ENCODE measurements at regions not wholly inside any gene's neighbourhood (a gene's known extent, or its start where the extent isn't known, plus 50 kb on each side); places are given as distances from the start of the nearest gene placed in this dataset.
"Not testable (repeated sequence)": the region's sequence is repeated elsewhere in the genome, so short reads cannot be mapped to it uniquely, and the experiment has no call there.

DNA sequence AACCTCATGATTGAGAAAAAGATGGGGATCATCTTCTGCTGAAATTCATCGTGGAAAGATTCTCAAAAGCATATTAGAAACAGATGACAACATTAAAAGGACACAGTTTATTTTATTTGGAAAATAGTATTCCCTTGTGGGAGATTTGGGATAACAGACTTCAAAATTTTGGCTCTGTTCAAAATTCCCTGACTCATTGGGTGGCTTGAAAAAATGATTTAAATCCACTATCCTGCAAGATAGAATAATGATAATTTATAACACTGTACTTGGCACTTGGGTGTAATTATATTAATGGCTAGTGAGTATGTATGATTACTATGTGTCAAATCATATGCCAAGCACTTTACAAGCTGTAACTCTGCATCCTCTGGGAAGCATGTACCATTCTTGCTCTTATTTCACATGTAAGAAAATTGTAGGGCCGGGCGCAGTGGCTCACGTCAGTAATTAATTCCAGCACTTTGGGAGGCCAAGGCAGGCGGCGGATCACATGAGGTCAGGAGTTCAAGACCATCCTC, 128.8 kb downstream of the LMNTD1 start:
- peak; percentile 47 for DNase-seq

DNA sequence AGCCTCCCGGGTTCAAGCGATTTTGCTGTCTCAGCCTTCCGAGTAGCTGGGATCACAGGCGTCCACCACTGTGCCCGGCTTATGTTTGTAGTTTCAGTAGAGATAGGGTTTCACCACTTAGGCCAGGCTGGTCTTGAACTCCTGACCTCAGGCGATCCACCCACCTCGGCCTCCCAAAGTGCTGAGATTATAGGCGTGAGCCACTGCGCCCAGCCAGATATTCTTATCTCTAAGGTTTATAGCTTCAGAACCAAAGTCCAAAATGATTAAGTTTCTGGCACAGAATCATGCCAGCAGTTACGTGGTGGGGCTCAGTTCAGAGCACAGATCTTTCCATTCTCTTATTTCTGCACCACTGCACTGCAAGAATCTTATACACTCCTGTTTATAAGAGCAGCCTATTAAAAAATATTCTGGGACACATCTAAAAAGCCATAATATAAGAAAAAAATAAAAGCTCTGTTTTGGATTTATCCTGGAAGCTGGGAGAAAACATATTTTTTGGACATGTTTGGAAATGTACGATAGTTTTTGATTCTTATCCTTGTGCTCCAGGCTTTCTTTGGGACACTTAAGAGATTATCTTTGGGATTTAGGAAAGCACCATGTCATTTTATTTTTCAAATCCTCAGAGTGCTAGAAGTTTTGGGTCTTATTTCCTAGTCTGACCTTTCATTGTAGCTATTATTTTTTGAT, 129.6 kb downstream of the LMNTD1 start:
- DNase-seq, result no peak

DNA sequence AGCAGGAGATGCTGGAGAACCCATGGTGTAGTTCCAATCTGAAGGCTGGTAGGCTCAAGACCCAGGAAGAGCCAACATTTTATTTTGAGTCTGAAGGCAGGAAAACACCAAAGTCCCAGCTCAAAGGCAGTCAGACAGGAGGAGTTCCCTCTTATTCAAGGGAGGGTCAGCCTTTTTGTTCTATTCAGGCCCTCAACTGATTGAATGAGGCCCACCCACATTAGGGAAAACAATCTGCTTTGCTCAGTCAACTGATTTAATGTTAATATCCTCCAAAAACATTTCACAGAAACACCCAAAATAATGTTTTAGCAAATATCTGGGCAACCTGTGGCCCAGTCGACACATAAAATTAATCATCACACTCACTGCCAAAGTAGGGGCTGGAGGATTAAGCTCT, 130.8 kb downstream of the LMNTD1 start:
- DNase-seq, result no peak

DNA sequence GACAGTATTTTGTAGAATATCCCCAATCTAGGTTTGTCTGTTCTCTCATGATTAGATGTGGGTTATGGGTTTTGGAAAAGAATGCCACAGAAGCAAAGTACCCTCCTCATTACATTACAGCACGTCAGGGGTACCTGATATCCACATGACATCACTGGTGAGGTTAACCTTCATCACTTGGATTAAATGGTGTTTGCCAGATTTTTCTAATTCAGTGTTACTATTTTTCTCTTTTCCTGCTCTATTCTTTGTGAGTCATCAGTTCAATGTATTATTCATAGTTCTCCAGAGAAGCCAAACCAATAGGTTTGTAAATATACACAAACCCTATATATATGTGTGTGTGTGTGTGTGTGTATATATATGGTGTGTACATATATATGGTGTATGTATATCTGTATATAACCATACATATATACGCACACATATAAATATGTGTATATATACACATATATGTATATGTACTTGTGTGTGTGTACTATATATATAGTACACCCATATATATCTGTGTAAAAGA, 131.4 kb downstream of the LMNTD1 start:
- no peak for DNase-seq

DNA sequence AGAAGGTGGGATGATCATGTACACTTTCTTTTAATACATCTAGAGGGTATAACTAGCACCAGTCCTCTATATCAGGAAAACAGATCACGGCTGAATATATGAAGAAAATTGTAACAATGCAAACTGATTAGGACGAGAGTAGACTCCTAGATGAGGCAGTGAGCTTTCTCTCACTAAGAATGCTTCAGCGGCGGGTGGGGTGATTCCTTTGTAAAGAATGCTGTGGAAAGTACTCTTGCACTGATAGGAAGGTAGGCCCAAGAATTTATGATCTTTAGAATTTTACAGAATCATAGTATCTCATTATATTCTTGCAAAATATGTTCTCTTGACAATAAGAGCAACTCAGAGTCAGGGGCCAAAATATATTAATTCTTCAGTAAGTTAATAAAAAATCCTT, 133.0 kb downstream of the LMNTD1 start:
- no peak for DNase-seq

DNA sequence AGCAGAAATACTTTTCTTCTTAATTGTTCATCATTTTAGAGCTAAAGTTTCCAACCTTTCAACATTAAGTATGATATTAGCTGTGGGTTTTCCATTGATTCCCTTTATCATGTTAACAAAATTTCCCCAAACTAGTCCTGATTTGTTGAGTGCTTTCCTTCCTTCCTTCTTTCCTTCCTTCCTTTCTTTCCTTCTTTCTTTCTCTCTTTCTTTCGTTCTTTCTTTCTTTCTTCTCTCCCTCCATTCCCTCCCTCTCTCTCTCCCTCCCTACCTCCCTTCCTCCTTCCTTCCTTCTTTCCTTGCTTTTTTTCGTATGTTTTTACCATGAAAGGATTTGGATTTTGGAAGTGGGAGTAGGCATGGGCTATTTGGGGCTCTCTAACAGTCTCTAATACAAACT, 133.5 kb downstream of the LMNTD1 start:
- no peak for DNase-seq

DNA sequence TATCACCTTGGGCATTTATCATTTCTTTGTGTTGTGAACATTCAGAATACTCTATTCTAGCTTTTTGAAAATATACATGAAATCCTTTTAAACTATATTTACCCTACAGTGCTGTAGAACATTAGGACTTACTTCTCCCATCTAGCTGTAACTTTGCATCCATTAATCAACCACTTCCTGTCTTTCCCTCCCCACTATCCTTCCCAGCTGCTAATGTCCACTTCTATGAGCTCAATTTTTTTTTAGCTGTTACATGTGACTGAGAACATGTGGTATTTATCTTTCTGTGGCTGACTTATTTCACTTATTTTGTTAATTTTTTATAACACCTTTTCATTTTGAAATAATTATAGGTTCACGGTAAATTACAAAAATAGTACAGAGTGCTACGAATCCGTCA, 136.0 kb downstream of the LMNTD1 start:
- no peak for DNase-seq

DNA sequence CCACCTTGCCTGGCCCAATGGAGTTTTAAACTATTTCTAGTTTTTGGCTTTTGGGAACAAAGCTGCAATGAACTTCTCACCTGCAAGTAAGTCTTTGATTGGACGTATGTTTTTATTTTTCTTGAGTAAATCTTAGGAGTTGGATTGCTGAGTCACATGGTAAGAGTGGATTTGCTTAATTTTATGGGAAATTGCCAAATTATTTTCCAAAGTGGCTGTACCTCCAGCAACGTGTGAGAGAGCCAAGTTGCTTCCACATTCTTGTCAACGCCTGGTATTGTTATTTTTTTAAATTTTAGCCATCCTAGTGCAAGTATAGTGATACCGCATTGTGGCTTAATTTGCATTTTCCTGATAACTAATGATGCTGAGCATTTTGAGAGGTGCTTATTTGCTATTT, 136.6 kb downstream of the LMNTD1 start:
- no peak for DNase-seq

DNA sequence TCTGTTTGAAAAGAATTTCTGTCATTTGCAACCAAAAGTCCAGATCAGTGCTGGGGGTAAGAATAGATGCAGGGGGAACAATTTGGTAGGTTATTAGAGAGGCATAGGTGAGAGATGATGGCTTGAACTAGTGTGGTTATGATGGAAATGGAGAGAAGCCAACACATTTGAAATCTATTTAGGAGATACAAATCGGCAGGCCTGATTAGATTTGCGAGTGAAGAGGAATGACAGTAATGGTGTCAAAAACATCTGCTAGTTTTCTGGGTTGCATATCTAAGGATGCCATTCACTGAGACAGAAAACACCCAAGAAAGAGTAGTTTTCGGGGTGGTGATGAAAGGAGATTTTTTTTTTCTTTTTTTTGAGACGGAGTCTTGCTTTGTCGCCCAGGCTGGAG, 138.1 kb downstream of the LMNTD1 start:
- no peak for DNase-seq

DNA sequence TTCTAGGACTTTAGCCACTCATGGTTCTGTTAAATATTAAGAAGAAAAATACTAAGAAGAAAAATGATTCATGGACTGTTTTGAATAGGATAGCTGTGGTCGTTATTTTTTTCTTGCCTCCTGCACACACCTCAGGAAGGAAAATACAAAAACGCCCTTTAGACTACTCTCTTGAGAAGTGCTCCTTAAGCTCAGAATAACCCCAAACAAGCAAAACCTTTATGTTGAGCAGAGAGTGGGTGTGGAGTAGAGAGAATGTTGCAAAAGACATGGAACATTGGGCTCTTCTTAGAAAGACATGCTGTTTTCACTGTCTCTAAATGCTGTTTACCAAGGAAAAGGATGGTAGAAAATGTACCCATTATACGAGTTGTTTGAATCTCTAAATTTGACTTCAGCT, 140.3 kb downstream of the LMNTD1 start:
- DNase-seq, result no peak

DNA sequence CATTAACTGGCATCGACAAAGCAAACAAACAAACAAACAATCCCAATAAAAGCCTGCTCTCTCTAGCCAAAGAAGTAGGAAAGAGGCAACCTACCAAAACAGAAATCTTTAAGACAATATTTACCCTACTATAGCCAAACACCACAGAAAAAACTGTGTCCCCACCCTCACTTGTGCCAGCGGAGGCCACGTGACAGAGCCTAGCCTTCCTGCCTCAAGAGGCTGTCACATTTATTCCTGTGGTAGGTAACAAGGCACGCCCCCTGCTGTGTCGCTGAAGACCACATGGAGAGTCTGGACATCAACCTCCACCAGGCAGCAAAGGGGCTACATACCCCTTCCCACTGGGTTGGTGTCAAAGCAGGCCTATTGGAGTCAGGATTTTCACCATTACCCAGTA, 148.1 kb downstream of the LMNTD1 start:
- DNase-seq, result no peak

DNA sequence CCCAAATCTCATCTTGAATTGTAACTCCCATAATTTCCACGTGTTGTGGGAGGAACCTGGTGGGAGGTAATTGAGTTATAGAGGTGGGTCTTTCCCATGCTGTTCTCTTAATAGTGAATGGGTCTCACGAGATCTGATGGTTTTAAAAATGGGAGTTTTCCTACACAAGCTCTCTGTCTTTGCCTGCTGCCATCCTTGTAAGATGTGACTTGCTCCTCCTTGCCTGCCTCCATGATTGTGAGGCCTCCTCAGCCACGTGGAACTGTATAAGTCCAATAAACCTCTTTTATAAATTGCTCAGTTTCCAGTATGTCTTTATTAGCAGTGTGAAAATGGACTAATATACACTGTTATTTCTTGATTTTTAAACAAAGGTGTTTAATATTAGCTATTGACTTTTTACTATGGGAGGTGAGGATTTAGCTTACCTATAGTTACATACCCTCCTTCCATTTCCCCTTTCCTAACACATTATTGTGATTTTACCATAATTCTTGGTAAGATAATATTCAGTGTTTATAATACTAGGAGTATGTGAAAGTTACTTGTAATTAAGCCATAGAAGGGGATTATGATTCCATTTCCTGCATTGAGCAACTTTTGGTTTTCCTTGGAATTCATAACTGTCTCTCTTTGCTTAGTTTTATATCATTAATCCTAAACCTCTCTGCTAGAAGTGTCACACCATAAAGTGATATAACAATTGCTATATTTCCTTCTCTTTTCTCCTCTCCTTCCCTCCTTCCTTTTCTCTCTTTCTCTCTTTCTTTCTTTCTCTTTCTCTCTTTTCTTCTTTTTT, 151.0 kb upstream of the KRAS start:
- no peak for DNase-seq

DNA sequence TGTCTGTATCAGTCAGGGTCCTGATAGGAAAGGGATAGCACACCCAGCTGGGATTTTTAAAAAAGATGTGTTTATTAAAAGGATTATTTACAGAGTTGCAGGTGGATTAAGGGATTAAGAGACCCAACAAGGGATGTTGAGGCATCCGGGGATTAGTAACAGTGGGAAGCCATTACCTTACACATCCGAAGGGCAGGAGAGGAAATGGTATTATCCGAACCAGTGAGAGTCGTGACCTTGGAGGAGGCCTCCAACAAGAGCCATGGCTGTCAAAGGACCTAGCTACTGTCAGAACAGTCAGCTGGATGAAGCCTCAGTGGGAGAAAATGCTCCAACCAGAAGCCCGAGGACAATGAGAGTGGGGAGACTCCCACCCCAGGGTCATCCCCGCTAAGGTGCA, 146.3 kb upstream of the KRAS start:
- DNase-seq, result no peak

DNA sequence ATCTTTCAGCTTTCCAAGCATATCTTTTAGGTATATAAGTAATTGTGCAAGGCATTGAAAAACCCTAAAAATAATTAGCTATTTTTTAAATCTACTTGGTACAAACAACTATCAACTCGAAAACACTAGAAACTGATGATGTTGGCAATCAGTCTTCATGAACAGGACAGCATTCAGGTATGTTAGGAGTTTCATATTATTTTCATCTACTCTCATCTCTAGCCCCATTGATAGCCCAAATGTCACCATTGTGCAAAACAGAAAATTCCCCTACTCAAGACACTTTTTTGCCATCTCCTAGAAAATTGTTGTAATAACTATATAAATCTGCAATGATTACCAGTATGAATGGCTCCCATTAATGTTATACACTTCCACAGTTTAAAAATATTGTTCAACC, 144.5 kb upstream of the KRAS start:
- DNase-seq, result no peak

DNA sequence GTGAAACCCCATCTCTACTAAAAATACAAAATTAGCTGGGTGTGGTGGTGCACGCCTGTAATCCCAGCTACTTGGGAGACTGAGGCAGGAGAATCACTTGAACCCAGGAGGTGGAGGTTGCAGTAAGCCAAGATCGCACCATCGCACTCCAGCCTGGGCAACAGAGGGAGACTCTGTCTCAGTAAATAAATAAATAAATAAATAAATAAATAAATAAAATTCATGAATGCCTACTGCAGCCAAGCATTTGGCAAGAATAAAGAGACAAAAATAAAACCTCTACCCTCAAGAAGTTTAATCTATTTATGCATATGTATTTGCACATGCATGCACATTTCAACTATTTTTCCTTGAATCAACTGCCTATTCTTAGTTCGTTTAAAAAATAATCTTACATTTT, 144.0 kb upstream of the KRAS start:
- not testable (repeated sequence) for DNase-seq

DNA sequence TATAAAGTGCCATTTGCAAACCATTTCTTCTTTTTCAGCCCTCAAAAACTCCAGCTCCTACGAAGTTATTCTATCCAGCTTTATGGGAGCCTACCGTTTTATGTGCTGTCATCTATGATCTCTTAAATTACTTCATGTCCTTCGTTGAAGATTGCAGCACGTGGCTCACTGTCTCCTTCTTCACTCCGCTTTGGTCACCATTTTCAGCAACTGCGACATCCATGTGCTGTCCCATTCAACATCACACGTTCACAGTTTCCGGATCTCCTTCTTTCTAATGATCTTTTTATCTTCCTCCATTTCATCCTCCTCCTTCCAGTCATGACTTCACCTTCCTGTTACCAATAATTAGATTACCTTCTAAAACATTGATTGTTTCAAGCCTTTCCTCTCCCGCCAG, 143.3 kb upstream of the KRAS start:
- DNase-seq, result no peak

DNA sequence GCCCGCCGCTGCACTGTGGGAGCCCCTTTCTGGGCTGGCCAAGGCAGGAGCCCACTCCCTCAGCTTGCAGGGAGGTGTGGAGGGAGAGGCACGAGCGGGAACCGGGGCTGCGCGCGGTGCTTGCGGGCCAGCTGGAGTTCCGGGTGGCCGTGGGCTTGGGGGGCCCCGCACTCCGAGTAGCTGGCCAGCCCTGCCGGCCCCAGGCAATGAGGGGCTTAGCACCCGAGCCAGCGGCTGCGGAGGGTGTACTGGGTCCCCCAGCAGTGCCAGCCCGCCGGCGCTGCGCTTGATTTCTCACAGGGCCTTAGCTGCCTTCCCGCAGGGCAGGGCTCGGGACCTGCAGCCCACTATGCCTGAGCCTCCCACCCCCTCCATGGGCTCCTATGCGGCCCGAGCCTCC, 140.6 kb upstream of the KRAS start:
- DNase-seq, result not testable (repeated sequence)

DNA sequence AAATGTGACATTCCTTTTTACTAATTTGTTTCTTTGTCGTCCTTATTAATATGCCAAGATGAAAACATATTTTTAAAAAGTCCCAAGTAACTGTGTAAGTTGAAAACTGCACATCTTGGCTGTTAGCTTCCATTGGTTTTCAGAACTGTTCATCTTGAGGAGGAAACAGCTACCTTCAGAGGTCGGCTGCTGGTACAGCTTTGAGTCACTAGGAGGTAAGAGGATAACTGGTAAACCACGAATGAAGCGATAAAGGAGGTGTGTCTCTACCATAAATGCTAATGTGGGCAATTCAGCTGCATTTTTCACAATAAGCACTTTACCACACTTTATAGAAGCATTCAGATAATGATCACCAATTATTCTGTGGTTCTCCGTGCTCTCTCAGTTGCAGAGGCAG, 137.5 kb upstream of the KRAS start:
- DNase-seq, result no peak

DNA sequence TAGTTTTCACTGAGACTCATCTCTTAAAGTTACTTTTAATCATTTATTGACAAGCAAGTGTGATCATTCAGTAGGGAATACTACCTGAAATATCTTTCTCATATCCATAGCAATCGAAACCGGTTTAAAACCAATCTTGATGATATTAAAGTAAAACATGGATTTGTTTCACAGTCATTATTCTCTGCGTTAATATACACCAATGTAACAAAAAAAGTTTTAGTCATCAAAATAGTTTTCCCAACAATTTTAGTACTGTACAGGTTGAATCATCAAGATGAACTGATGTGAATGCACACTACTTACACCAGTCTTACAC, 137.0 kb upstream of the KRAS start:
- DNase-seq, result no peak

DNA sequence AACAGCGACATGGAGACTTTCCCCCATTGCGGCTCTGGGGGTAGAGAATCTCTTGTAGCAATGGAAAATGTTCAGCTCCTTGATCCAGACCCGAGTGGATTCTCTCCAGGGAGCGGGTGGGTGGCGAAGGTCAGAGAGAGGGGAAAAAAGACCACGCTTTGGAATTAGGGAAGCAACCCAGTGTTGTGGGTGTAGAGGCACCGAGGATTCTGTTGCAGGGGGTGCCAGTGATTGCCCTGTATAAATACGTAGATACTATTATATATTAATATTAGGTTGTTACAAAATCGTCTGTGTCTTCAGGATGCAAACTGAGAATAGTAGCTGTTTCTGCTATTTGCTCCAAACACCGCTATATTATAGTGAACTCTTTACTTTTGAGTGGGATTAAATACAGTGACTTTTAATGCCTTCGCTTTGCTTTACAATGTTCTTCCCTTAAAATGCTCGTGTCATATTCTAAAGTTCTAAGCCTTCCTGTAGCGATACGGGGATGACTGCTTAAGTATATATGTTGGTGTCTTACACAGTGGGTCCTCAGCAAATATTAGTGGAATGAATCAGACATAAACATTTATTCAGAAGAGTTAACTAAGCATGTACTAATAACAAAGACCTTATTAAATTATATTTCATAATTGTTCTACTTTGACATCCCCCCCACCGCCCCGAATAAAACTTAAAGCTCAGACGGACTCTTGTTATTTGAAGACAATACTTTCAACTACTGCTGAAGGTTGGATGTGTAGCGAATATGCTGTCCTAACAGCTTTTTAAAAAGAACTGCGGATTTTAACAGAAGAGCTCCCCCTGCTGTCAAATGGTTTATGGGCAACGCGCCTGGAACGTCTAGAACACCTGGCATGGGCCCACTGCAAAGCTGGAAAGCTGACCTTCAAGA, 136.4 kb upstream of the KRAS start:
- DNase-seq, result peak; percentile 92

DNA sequence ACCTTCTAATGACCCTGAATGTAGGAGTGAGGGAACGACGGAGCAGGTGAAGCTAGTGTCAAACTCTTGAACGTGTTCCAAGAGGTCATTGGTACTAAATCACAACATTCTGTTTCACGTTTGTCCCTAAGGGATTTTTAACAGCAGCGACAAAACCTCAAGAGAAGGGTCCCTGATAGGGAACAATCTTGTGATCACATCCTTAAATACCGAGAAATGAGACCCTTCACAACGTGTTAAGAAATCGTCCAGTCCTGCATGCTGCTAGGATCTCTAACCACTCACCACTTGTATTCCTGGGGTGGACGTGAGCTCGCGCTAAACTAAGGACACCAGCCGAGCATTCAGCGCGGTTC, 134.1 kb upstream of the KRAS start:
- no peak for DNase-seq

DNA sequence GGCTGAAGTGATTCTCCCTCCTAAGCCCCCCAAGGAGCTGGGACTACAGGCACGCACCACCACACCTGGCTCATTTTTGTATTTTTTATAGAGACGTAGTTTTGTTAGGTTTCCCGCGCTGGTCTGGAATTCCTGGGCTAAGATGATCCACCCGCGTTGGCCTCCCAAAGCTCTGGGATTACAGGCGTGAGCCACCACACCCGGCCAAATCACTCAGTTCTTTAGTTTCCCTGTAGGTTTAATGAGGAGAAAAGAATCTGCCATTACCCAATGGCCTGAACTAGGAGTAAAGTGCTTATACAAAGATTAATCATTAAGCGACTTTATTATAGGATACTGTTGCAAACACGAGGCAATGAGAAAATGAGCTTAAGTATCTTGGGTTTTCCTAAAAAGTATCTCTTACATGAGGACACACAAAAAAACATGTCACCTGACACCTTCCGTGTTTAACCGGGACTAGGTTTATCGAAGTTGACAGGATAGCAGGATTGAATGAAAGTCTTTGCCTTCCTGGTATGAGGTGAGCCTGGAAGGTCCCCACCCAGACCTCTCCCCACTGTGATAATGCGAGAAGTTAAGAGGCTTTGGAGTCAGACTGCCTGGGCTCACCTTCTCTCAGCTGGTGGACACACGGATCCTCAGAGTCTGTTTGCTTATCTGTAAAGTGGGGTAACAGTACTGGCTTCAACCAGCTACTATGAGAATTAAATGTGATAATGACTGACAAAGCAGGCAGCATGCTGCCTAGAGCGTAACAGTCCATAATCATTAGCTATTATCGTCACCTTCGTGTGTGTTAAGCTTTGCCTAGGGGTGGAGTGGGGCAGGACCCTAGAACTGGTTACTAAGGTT, 133.5 kb upstream of the KRAS start:
- DNase-seq, result peak; percentile 47

Data from right forelimb (tissue), 1 donor.